T47D (cell line): ENCODE measurements at regions not wholly inside any gene's neighbourhood (a gene's known extent, or its start where the extent isn't known, plus 50 kb on each side); places are given as distances from the start of the nearest gene placed in this dataset.
"Not testable (repeated sequence)": the region's sequence is repeated elsewhere in the genome, so short reads cannot be mapped to it uniquely, and the experiment has no call there.

Source experiments
- DNase-seq, 2 experiments: peaks; one replicate each; pipeline versions ENCODE4 v3.0.0 to v3.0.0-alpha.2; 2011 to 2012; ENCODE audit warnings: low read depth in 1 of 2, low spot score in 1 of 2
- JUND ChIP-seq: IDR thresholded peaks from 2 replicates; pipeline ENCODE4 v1.6.1; 2012; ENCODE audit warnings: low read depth
- in situ Hi-C: cut with HindIII; loops from 2 replicates; pipeline ENCODE4 v1.10.0; 2016; ENCODE audit warnings: low sequenced_read_pairs, low pct_unique_long_range_greater_than_20kb

DNA sequence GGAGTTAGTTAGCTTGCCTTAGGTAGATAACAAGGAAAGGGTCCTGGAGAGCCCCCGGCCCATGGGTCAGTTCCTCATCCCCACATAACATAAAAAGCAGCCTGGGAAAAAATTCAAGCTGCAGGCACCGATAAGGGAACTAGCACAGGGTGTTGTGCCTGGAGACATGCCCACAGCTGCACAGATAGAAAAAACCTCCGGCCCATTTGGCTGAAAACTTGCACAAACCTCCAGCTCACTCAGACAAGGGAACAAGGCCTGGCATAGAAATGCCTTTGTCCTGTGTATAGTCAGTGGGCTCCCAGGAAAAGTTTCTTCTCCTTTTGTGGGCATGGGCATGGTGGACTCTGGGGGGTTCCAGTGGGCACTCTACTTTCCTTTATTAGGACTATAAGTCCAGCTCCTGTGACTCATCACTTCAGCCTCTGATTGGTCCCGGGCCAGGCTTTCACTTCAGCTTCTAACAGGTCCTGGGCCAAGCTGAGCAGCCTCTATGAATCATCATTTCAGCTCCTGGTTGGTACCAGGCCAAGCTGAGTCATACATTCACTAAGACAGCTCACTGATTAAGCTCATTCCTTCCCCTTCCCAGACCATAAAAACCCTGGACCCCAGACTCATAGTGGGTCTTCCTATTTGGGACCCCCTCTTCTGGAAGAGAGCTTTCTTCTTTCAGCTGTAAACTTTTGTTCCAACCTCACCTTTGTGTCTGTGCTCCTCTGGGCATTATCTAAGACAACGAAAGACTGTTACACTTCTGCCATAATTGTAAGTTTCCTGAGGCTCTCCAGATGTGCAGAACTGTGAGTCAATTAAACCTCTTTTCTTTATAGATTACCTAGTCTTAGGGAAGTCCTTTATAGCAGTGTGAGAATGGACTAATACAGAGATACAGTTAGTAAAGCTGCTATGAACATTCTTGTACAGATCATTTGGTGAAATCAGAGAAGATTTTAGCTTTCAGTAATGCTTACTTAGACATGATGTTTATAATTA lies 348.0 kb upstream of the DPPA4 start:
- in situ Hi-C loops, result no loop called here
- DNase-seq, result no peak
- no peak for TF ChIP-seq JUND

DNA sequence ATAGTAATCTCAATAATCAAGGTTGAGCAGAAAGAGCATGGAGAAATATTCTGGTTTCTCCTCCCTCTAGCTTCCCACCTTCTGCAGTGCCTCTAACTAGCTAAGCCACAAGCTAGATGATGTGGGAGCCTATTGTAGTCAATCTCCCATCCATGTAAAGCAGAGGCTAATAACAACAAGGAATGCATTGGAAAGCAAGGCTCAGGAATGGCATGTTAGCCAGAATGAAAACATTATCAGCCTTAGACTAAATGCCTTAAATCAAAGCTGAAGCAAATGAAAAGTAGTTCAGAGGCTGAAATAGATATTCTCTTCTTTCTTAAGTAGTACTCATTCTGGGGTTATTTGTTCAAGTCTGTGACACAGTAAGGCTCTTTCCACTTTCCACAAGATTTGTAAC lies 350.3 kb upstream of the DPPA4 start:
- TF ChIP-seq JUND, result no peak
- in situ Hi-C loops, result no loop called here
- DNase-seq, result no peak

DNA sequence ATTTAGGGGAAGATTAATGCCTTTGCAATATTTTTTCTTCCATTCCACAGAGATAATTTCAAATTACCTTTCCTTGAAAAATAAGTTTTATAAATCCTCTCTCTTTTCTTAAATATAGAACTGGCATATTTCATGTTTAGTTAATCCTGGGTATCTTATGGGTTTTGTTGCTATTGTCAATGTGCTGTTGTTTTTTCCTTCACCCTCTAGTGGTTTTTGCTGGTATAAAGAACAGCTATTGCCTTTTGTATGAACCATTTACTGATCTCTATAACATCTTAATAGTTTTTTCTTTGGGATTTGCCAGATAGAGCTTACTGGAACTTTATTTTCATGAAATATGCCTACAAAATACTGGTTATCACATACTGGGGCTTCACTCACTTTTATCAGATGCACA lies 359.6 kb upstream of the DPPA4 start:
- TF ChIP-seq JUND, result no peak
- DNase-seq, result no peak
- in situ Hi-C loops, result no loop called here

DNA sequence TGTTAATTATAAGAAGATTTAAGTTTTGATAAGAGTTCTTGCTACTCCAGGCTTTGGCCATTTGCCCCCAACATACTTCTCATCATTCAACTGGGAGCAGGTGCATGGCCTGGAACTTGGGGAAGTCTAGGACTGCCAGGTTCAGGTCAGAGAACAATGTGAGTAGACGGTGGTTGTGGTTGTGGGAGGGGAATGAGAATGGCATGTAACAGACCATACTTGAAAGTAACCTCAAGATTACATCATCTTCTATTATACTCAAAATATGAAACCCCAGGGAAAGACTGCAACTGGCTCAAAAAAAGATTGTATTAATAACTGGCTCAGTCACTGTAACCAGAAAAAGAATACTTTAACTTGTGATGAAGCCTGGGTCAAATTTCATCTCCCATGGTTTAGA lies 364.9 kb upstream of the DPPA4 start:
- DNase-seq, result no peak
- in situ Hi-C loops, result no loop called here
- no peak for TF ChIP-seq JUND

DNA sequence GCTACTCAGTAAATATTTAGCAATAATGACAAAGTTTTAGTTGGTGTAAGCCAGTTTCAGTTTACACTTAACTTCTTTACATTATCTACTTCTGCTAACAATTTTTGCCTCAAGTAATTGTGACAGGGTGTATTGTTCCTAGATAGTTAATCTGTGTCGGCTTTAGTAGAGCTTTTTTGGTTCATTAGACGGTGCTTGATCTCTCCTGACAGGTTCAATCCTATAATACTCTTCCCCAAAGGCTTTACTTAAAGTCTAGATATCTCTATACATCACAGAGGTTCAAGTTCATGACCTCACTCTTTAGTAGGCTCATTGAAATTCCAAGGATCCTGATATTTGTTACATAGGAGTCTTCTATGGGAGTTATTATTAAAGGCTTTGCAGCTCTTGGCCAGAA lies 365.6 kb upstream of the DPPA4 start:
- DNase-seq, result no peak

DNA sequence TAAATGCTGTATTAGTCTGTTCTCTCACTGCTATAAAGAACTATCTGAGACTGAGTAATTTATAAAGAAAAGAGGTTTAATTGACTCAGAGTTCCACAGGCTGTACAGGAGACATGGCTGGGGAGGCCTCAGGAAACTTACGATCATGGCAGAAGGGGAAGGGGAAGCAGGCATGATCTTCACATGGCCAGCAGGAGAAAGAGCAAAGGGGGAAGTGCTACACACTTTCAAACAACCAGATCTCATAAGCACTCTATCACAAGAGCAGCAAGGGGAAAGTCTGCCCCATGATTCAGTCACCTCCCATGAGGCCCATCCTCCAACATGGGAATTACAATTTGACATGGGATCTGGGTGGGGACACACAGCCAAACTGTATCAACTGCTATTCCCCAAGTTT lies 367.8 kb upstream of the DPPA4 start:
- in situ Hi-C loops, DNase-seq: not testable (repeated sequence)

More for the DNA sequence above, 365.6 kb upstream of the DPPA4 start:
- TF ChIP-seq JUND, result no peak
- in situ Hi-C loops, result no loop called here

DNA sequence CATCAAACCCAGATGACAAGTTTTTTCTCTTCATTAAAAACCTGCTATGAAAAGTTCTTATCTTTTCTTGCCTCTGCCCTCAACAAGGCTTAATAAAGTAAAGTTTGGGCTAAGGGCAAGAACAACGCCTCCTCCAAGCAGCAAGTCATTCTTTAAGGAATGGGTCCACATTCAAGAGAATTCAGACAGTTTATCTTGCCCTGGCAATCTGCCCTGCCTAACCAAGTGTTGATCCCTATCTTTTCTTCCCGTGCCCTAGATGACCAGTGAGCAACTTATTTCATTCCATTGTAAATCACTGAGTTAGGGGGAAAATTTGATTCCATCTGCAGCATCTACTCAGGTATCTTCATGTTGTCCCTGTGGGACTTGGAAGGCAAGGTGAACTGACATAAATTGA lies 370.3 kb upstream of the DPPA4 start:
- no peak for TF ChIP-seq JUND
- in situ Hi-C loops, result no loop called here
- DNase-seq, result no peak

DNA sequence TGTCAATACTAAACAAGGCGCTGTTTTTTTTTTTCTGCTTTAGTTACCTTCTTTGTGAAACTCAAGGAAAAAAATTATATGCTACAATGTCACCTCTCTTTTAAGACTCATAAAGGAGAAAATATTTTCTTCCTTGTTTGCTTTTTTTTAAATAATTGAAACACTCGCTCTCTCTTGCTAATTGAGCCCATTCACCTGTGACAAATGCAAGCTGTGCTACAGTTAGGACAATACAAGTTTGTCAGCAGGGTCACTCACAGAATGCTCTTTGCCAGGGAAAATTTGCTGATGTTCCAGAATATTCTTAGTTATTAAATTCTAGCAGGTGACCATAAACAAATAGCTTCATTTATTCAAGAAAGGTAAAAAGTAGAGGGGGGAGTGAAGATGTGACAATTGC lies 375.9 kb upstream of the DPPA4 start:
- no peak for TF ChIP-seq JUND
- in situ Hi-C loops, result no loop called here
- no peak for DNase-seq

DNA sequence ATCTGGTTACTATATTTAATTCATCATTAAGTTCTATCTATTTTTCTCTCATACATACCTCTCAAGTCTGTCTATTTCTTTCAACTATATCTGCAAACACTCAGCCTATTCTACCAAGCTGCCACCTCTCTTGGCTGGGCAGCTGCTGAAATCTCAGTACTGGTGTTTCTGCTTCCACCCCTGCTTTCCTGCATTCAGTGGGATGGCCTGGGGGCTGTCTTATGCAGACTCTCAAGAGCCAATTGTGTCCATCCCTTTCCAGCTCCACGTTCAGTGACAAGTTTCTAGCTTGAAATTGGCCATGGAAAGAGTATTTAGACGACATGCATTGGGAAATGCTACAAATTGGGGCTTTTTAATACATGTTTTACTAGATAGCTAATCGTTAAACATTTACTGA lies 378.4 kb upstream of the DPPA4 start:
- DNase-seq, result no peak
- TF ChIP-seq JUND, result no peak
- in situ Hi-C loops, result no loop called here

DNA sequence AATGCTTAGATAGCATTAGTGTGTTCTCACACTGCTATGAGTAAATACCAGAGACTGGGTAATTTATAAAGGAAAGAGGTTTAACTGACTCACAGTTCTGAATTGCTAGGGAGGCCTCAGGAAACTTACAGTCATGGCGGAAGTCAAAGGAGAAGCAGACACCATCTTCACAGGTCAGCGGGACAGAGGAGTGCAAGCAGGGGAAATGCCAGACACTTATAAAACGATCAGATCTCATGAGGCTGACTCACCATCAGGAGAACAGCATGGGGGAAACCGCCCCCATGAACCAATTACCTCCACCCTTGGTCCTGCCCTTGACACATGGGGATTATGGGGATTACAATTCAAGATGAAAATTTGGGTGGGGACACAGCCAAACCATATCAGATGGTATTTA lies 381.5 kb upstream of the DPPA4 start:
- DNase-seq, result no peak
- no peak for TF ChIP-seq JUND
- in situ Hi-C loops, result no loop called here

DNA sequence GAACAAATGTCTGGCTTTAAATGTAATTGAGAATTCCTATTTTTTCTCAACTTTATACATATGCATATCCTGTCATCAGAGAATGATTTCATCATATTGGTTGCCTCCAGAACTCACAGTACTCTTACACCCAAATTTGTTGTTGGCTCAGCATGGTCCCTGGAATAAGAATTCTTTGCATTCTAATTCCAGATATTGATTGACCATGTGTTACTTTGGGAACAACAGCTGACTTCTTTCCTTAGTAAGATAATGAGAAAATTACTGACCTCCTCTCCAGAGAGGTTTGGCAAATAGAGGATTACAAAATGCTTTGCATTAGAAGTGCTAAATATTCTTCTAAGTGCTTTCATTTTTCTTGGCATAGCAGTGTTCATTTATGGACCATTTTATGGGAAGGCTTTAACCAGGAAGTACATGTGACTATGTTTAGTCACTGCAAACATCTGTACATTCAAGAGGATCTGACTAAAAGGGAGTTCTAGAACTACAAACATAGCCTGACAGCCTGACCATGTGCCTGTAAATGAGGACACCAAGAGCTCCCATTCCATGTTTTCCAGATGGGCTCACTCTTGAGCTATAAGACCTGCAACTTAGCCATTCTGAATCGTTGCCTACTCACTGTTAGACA lies 391.6 kb upstream of the DPPA4 start:
- DNase-seq, result no peak
- TF ChIP-seq JUND, result no peak
- in situ Hi-C loops, result no loop called here

DNA sequence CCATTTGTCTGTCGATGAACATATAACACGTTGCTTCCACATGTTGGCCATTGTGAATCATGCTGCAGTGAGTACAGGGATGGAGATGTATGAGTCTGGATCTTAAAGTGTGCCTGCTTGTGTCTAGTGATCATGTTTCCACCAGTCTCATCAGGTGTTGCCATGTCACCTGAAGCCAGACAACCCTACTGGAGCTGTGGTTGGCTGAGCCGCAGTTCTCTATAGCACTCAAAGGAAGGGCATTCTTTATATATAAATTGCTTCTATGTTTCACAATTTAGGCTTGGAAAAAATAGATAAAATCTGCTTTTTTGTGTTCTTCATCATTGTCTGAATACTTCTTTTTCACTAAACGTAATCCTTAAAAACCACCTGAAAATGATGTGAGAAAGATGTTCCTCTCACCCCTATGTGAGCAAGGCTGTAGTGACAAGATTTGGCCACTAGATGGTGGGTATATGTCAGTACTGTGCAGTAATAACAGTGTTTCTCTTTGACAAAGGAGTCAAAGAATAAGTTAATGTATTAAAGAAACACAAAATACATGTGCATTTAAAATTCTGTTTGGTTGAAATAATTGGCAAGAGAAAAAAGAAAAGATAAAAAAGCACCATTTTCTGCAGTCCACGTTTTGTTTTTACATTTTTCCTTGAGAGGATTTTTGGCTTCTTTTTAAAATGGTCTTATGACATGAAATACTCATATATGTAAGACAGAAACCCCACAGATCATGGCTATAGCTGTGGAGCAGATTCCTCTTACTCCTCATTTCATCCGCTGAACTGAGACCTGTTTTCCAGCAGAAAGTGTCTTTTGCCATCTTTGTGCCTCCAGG lies 394.5 kb upstream of the DPPA4 start:
- in situ Hi-C loops, result no loop called here
- peak; percentile 21 to 67 for DNase-seq

DNA sequence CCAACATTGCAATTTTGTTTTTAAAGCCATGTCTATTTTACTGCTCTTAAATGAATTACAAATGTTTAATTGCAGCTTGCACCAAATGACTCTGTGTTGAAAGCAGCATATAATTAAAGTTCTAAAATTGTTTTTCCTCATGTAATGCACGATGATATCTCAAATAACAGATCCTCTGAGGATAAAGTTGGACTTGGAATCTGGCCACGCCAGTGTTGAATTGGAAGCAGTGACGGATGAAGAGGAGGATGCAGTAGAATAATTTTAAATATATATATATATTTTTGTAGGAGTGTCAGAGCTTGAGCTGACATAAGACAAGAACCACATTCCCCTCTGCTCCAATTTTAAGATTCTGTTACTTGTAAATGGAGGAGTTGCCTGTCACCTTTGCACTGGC lies 406.6 kb upstream of the DPPA4 start:
- TF ChIP-seq JUND, result no peak
- in situ Hi-C loops, result no loop called here

More for the DNA sequence above, 394.5 kb upstream of the DPPA4 start:
- no peak for TF ChIP-seq JUND

More for the DNA sequence above, 406.6 kb upstream of the DPPA4 start:
- no peak for DNase-seq
